ENCODE measurements at regions not wholly inside any gene's neighbourhood (a gene's known extent, or its start where the extent isn't known, plus 50 kb on each side); places are given as distances from the start of the nearest gene placed in this dataset.

DNA sequence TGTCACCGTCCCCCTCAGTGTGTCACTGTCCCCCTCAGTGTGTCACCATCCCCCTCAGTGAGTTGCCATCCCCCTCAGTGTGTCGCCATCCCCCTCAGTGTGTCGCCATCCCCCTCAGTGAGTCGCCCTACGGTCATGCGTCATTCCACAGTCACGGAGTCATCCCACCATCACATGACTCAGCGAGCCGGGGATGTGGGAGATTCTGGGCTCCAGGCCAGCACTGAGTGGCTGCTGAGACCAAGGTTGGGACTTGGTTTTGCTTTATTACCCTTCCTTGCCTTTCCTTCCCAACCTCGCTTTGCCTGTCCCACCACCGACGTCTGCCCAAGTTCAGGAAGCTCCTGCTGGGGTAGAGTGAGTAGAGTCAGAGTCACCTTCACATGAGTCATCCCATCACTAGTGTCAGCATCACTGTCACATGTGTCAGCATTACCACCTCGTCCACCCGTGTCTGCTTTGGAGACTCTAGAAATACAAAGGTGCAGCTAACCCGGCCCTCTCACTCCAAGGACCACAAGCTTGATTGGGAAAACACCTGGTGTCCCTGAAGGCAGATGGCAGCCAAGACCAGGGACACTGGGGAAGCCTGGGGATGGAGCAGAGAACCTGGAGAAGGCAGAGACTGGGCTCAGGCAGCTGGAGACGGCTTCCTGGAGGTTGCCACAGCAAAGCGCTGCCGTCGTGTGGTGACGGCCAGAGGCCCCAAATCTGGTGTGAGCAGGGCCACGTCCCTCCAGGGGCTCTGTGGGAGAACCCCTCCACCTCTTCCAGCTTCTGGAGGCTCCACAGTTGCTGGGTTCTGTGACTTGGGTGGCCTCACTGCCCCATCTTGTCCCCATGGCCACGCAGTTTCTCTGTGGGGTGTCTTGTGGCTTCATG, 485.2 kb upstream of the SALL3 start:
- Histone ChIP-seq H3K4me3 (no peak overlapping the region), H3K27me3 (no peaks in the 10 kb centered on the region), H3K36me3 (no peaks in the 10 kb centered on the region), H3K27ac (no peak overlapping the region), H3K4me1 (no peaks in the 10 kb centered on the region), H3K9me3 (no peaks in the 10 kb centered on the region)
- intact Hi-C loops (cut with DNase I; ENCODE audit: low total_unique reads), result loop anchor here (5.0 kb wide), 1 partner anchor 542 kb away; no protein-coding TSS in a partner anchor
- no peak for DNase-seq
- TF ChIP-seq, protein P1, sequence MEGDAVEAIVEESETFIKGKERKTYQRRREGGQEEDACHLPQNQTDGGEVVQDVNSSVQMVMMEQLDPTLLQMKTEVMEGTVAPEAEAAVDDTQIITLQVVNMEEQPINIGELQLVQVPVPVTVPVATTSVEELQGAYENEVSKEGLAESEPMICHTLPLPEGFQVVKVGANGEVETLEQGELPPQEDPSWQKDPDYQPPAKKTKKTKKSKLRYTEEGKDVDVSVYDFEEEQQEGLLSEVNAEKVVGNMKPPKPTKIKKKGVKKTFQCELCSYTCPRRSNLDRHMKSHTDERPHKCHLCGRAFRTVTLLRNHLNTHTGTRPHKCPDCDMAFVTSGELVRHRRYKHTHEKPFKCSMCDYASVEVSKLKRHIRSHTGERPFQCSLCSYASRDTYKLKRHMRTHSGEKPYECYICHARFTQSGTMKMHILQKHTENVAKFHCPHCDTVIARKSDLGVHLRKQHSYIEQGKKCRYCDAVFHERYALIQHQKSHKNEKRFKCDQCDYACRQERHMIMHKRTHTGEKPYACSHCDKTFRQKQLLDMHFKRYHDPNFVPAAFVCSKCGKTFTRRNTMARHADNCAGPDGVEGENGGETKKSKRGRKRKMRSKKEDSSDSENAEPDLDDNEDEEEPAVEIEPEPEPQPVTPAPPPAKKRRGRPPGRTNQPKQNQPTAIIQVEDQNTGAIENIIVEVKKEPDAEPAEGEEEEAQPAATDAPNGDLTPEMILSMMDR (IDR thresholded peaks at IDR 0.05), result no peak

DNA sequence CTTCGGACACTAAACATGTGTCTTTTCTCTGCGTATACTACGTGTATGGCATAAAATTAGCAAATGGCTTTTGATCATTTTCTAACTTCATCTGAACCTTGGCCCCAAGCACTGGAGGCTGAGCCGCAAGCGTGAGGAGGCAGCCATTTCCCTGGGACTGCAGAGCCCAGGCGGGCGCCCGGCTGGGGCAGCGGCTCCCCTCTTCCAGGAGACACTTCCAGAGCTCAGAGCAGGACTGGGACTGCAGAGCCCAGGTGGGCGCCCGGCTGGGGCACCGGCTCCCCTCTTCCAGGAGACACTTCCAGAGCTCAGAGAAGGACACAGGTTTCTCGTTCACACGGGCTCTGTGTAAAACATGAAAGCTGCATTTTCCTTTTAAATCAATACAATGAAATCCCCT, 484.1 kb upstream of the SALL3 start:
- TF ChIP-seq, protein P1 (IDR thresholded peaks at IDR 0.05), result no peak
- intact Hi-C loops (cut with DNase I; ENCODE audit: low total_unique reads), result no loop called here
- Histone ChIP-seq H3K9me3 (no peaks in the 10 kb centered on the region), H3K27ac (no peak overlapping the region), H3K27me3 (no peaks in the 10 kb centered on the region), H3K4me1 (no peaks in the 10 kb centered on the region), H3K4me3 (no peak overlapping the region), H3K36me3 (no peaks in the 10 kb centered on the region)
- no peak for DNase-seq

- no peak overlapping the region for H3K4me3 ChIP-seq
- H3K9me3 ChIP-seq, result no peaks in the 10 kb centered on the region
- no peaks in the 10 kb centered on the region for H3K4me1 ChIP-seq
- intact Hi-C loops (cut with DNase I; ENCODE audit: low total_unique reads), result no loop called here
- no peaks in the 10 kb centered on the region for H3K27me3 ChIP-seq
- H3K27ac ChIP-seq, result no peak overlapping the region
- no peaks in the 10 kb centered on the region for H3K36me3 ChIP-seq
- peak in 1 of 2 donors; percentile 36 for DNase-seq
- TF ChIP-seq, protein P1 (IDR thresholded peaks at IDR 0.05), result no peak
Measured at GRCh38 chr18:78496079-78496478, 483.5 kb upstream of the SALL3 start.

GRCh38 chr18:78497641-78498040, 482.0 kb upstream of the SALL3 start:
- no peaks in the 10 kb centered on the region for H3K36me3 ChIP-seq
- no peak for DNase-seq
- intact Hi-C loops (cut with DNase I; ENCODE audit: low total_unique reads), result no loop called here
- no peaks in the 10 kb centered on the region for H3K4me1 ChIP-seq
- no peaks in the 10 kb centered on the region for H3K27me3 ChIP-seq
- TF ChIP-seq, protein P1 (IDR thresholded peaks at IDR 0.05), result no peak
- no peak overlapping the region for H3K4me3 ChIP-seq
- H3K9me3 ChIP-seq, result no peaks in the 10 kb centered on the region
- H3K27ac ChIP-seq, result no peak overlapping the region

- Histone ChIP-seq H3K4me3 (no peak overlapping the region), H3K27ac (no peak overlapping the region), H3K27me3 (no peaks in the 10 kb centered on the region), H3K4me1 (no peaks in the 10 kb centered on the region), H3K36me3 (no peaks in the 10 kb centered on the region), H3K9me3 (no peaks in the 10 kb centered on the region)
- intact Hi-C loops (cut with DNase I; ENCODE audit: low total_unique reads), result no loop called here
- no peak for DNase-seq
- TF ChIP-seq, protein P1 (IDR thresholded peaks at IDR 0.05), result no peak
Measured at GRCh38 chr18:78499586-78499985, 480.0 kb upstream of the SALL3 start.
